Gastrocnemius medialis (tissue), 4 donors: ENCODE measurements at regions not wholly inside any gene's neighbourhood (a gene's known extent, or its start where the extent isn't known, plus 50 kb on each side); places are given as distances from the start of the nearest gene placed in this dataset.

ENCODE experiments used
- POLR2A ChIP-seq, 2 donors: fragments of 450-650 bp; IDR thresholded peaks; one replicate each; pipeline ENCODE4 v1.6.1; 2017; ENCODE audit warnings: antibody characterized with exemption in 2 of 2, mild to moderate bottlenecking in 2 of 2, moderate library complexity in 2 of 2
- TF ChIP-seq, protein P1 (sequence below), 5 experiments: fragments of 450-650 bp in 3 of 5; fragments of 200-600 bp in 2 of 5; sonication (generic) in 2 of 5; IDR thresholded peaks in 4 of 5; conservative IDR thresholded peaks in 1 of 5; 1 replicate in 4 of 5; 2 replicates in 1 of 5; pipeline ENCODE4 v1.5.1; 2016 to 2019; ENCODE audit warnings: antibody characterized with exemption in 5 of 5, mild to moderate bottlenecking in 3 of 5, moderate library complexity in 3 of 5

DNA sequence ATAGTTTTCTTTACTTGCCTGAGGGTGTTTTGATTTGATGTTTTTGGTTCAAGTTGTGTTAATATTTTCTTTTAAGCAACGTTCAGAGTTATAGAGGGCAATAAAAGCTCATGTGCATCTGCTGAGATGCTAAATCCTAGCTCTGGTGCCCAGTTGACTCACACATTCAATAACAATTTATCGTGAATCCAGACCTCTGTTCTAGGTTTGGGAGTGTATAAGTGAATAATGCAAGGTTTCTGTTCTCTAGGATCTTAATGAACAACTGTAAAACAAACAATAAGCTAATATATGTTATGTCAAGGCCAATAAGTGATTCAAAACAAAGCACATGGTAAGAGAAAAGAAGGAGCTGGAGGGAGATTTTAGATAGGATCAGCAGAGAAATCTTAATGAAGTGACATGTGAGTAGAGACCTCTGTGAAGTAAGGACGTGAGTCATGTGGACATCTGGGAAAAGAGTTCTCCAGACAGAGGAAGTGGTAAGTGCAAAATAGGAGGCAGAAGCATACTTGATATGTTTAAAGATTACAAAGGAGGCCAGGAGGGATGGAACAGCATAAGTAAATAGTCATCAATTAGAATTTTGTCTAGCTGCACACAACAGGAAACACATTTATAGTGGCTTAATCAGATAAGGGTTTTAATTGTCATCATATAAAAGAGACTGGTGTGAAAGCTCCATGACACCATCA lies 278.5 kb upstream of the HTR2A start:
- TF ChIP-seq, protein P1, sequence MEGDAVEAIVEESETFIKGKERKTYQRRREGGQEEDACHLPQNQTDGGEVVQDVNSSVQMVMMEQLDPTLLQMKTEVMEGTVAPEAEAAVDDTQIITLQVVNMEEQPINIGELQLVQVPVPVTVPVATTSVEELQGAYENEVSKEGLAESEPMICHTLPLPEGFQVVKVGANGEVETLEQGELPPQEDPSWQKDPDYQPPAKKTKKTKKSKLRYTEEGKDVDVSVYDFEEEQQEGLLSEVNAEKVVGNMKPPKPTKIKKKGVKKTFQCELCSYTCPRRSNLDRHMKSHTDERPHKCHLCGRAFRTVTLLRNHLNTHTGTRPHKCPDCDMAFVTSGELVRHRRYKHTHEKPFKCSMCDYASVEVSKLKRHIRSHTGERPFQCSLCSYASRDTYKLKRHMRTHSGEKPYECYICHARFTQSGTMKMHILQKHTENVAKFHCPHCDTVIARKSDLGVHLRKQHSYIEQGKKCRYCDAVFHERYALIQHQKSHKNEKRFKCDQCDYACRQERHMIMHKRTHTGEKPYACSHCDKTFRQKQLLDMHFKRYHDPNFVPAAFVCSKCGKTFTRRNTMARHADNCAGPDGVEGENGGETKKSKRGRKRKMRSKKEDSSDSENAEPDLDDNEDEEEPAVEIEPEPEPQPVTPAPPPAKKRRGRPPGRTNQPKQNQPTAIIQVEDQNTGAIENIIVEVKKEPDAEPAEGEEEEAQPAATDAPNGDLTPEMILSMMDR (IDR thresholded peaks at IDR 0.05 in 4 of 5, conservative IDR thresholded peaks at IDR 0.05 in 1 of 5), result no peak
- no peak for TF ChIP-seq POLR2A (IDR thresholded peaks at IDR 0.05)
